Colonic mucosa (tissue), 4 donors: ENCODE measurements at regions not wholly inside any gene's neighbourhood (a gene's known extent, or its start where the extent isn't known, plus 50 kb on each side); places are given as distances from the start of the nearest gene placed in this dataset.

Experiments
- DNase-seq: peaks from one replicate; pipeline ENCODE4 v3.0.0-alpha.2; 2020
- H3K27ac ChIP-seq: fragments of 200-600 bp; one replicate; pipeline ENCODE4 v1.8.0; 2021
- H3K27me3 ChIP-seq: fragments of 200-600 bp; one replicate; pipeline ENCODE4 v1.8.0; 2021
- H3K36me3 ChIP-seq: fragments of 200-600 bp; one replicate; pipeline ENCODE4 v1.8.0; 2021
- H3K4me1 ChIP-seq: fragments of 200-600 bp; one replicate; pipeline ENCODE4 v1.8.0; 2021; ENCODE audit warnings: mild to moderate bottlenecking
- H3K4me3 ChIP-seq: fragments of 200-600 bp; one replicate; pipeline ENCODE4 v1.8.0; 2021
- H3K9ac ChIP-seq, 2 donors: one replicate each; pipeline ENCODE4 v1.7.0; 2013; ENCODE audit warnings: control low read depth in 2 of 2, low read depth in 2 of 2, low read length in 2 of 2
- H3K9me3 ChIP-seq: fragments of 200-600 bp; one replicate; pipeline ENCODE4 v1.8.0; 2021
- CTCF ChIP-seq: fragments of 200-600 bp; IDR thresholded peaks from one replicate; pipeline ENCODE4 v1.8.0; 2022; ENCODE audit warnings: antibody characterized with exemption, mild to moderate bottlenecking
- intact Hi-C: fragments of 100-400 bp; cut with DNase I; formaldehyde crosslinking; loops from one replicate; pipeline ENCODE4 v1.14.1; 2022
- donor health status: healthy.
- donor health status: DM: no; HTN: no; CAD: no.
- donor health status: DM: no; HTN: no; CAD: no.

- H3K9me3 ChIP-seq = no peaks in the 10 kb centered on the region
- no peaks in the 10 kb centered on the region for H3K4me1 ChIP-seq
- no peak overlapping the region for H3K4me3 ChIP-seq
- TF ChIP-seq CTCF = no peak
- no peak overlapping the region for H3K9ac ChIP-seq
- H3K27ac ChIP-seq = no peak overlapping the region
- H3K27me3 ChIP-seq = no peaks in the 10 kb centered on the region
- intact Hi-C loops = no loop called here
- no peak for DNase-seq
- no peaks in the 10 kb centered on the region for H3K36me3 ChIP-seq
Measured at GRCh38 chr2:41216978-41217377, 765.1 kb upstream of the SLC8A1 start.

GRCh38 chr2:41222593-41222992, 770.7 kb upstream of the SLC8A1 start:
- Histone ChIP-seq H3K4me3 (no peak overlapping the region), H3K9ac (no peak overlapping the region), H3K27ac (no peak overlapping the region), H3K4me1 (no peaks in the 10 kb centered on the region), H3K36me3 (no peaks in the 10 kb centered on the region), H3K27me3 (no peaks in the 10 kb centered on the region), H3K9me3 (no peaks in the 10 kb centered on the region)
- intact Hi-C loops = no loop called here
- TF ChIP-seq CTCF = no peak
- no peak for DNase-seq

DNA sequence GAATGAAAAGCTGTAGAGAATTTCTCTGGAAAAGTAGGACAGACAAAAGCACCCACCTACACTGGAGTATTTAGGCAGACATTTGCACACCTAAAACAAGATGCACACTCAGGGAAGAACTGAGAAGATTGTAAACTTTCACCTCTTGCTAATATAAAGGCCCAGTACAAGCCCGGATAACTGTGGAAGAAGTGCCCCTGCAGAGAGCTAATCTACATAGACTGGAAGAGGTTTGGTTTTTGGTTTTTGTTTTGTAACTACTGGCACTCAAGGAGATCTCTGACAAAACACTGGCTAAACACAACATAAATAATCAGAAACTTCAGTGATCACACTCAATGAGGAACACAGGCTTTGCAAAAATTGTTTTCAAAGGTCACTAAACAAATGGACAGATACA, 782.2 kb upstream of the SLC8A1 start:
- intact Hi-C loops = no loop called here

DNA sequence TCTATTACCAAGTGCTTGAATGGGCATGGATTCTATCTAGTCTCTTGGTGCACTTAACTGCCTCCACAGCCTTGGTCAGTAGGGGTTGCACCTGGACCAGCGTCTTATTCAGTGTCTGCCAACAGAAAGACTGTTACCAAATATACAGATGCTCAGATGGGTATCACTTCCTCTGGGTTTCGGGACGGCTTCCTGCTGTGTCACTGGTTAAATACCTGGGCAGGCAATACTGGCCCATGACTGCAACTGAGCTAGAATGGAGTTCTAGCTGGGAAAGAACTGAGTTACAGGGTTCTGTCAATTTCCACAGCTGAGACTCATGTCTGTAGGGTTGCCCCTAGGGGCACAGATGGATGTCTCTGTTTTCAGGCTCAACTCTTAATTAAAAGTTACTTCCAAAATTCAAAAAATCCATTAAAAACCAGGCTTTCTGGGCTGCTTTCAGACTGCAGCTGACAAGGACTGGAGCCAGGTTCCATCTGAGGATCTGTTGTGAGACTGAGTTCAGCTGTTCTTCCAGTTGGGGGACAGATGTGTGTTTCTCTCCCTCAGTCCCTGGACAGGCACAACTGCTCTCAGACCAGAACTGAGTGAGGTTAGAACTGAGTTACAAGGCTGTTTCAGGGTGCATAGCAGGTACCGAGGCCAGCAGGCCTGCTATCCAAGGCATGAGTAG, 789.6 kb upstream of the SLC8A1 start:
- H3K4me1 ChIP-seq = no peaks in the 10 kb centered on the region
- no peak for DNase-seq
- no peaks in the 10 kb centered on the region for H3K36me3 ChIP-seq
- intact Hi-C loops = no loop called here
- H3K9me3 ChIP-seq = no peaks in the 10 kb centered on the region
- TF ChIP-seq CTCF = no peak
- H3K27me3 ChIP-seq = no peaks in the 10 kb centered on the region
- H3K9ac ChIP-seq = no peak overlapping the region
- no peak overlapping the region for H3K27ac ChIP-seq
- no peak overlapping the region for H3K4me3 ChIP-seq

More for the DNA sequence above, 782.2 kb upstream of the SLC8A1 start:
- no peaks in the 10 kb centered on the region for H3K36me3 ChIP-seq
- no peaks in the 10 kb centered on the region for H3K4me1 ChIP-seq
- no peak for DNase-seq
- no peak for TF ChIP-seq CTCF
- no peaks in the 10 kb centered on the region for H3K9me3 ChIP-seq
- H3K27ac ChIP-seq = no peak overlapping the region
- no peak overlapping the region for H3K9ac ChIP-seq
- H3K4me3 ChIP-seq = no peak overlapping the region
- H3K27me3 ChIP-seq = no peaks in the 10 kb centered on the region

DNA sequence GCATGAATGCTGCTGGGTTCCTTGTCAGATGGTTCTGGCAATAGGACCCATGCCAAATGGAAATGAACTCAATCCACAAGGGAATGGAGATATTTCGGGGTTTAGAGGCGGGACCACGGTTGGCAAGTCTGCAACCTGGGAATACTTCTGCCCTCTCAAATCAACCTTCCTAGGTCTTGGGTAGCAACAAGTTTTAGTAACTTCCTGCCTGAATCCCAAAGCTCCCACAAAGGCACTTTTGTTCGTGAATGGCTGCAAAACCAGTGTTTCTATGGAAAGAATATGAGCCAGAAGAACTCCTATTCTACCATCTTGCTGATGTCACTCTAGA, 790.1 kb upstream of the SLC8A1 start:
- H3K4me3 ChIP-seq = no peak overlapping the region
- no peak for DNase-seq
- H3K4me1 ChIP-seq = no peaks in the 10 kb centered on the region
- no peak overlapping the region for H3K9ac ChIP-seq
- no peaks in the 10 kb centered on the region for H3K36me3 ChIP-seq
- no peaks in the 10 kb centered on the region for H3K9me3 ChIP-seq
- H3K27me3 ChIP-seq = no peaks in the 10 kb centered on the region
- no peak for TF ChIP-seq CTCF
- intact Hi-C loops = no loop called here
- H3K27ac ChIP-seq = no peak overlapping the region
